Heart left ventricle (tissue), 16 donors: ENCODE measurements at regions not wholly inside any gene's neighbourhood (a gene's known extent, or its start where the extent isn't known, plus 50 kb on each side); places are given as distances from the start of the nearest gene placed in this dataset.

Experiments
- ATAC-seq, 4 donors: fragments of 200-7000 bp; cut with Tn5 transposase; one replicate each; pipeline ENCODE4 v1.9.1; 2020 to 2022; ENCODE audit warnings: moderate library complexity in 4 of 4, mild to moderate bottlenecking in 3 of 4, moderate number of reproducible peaks in 1 of 4
- DNase-seq, 5 donors: peaks; one replicate each; pipeline ENCODE4 v3.0.0-alpha.2; 2020
- H3K27ac ChIP-seq, 12 donors: fragments of 200-600 bp; sonication (generic) in 4 of 12; one replicate each; pipeline versions ENCODE4 v1.5.0 to v1.8.0; 2016 to 2022; ENCODE audit warnings: mild to moderate bottlenecking in 2 of 12
- H3K27me3 ChIP-seq, 9 donors: fragments of 200-600 bp; sonication (generic) in 2 of 9; one replicate each; pipeline versions ENCODE4 v1.5.1 to v1.8.0; 2016 to 2022; ENCODE audit warnings: mild to moderate bottlenecking in 3 of 9
- H3K36me3 ChIP-seq, 9 donors: fragments of 200-600 bp; sonication (generic) in 2 of 9; one replicate each; pipeline versions ENCODE4 v1.5.0 to v1.8.0; 2018 to 2022; ENCODE audit warnings: mild to moderate bottlenecking in 2 of 9
- H3K4me1 ChIP-seq, 12 donors: fragments of 200-600 bp; sonication (generic) in 4 of 12; one replicate each; pipeline versions ENCODE4 v1.5.0 to v1.8.0; 2016 to 2022; ENCODE audit warnings: mild to moderate bottlenecking in 3 of 12
- H3K4me3 ChIP-seq, 12 donors: fragments of 200-600 bp; sonication (generic) in 4 of 12; one replicate each; pipeline versions ENCODE4 v1.5.0 to v1.8.0; 2017 to 2022; ENCODE audit warnings: mild to moderate bottlenecking in 9 of 12, moderate library complexity in 4 of 12
- H3K9me3 ChIP-seq, 12 donors: fragments of 200-600 bp; sonication (generic) in 4 of 12; one replicate each; pipeline versions ENCODE4 v1.5.0 to v1.8.0; 2016 to 2022; ENCODE audit warnings: mild to moderate bottlenecking in 1 of 12
- CTCF ChIP-seq, 12 donors: fragments of 200-600 bp; sonication (generic) in 4 of 12; IDR thresholded peaks; one replicate each; pipeline versions ENCODE4 v1.5.0 to v1.8.0; 2018 to 2022; ENCODE audit warnings: antibody characterized with exemption in 12 of 12, mild to moderate bottlenecking in 5 of 12
- POLR2A ChIP-seq, 2 donors: fragments of 450-650 bp; IDR thresholded peaks; one replicate each; pipeline ENCODE4 v1.6.1; 2017; ENCODE audit warnings: antibody characterized with exemption in 2 of 2, mild to moderate bottlenecking in 2 of 2, moderate library complexity in 2 of 2
- WGBS, 4 donors: extraction: QIAGEN DNeasy Blood & Tissue Kit in 2 of 4; methylation state at CpG; one replicate each; pipeline versions ENCODE4 v1.1.5 to v1.1.7; 2013 to 2018; 5-methylcytosine and 5-hydroxymethylcytosine counted together
- intact Hi-C, 10 donors: fragments of 100-400 bp; cut with DNase I; formaldehyde crosslinking; loops; one replicate each; pipeline versions ENCODE4 v1.11.1 to v1.14.2; 2022
- donor health status: ischemic (EF 13 %, LVEDD 7.1; RV severe dilation, severe dysfunction).
- donor health status: healthy with polysubstance abuse.
- donor health status: DM: no; HTN: yes; CAD: no.
- donor health status: DM: no; HTN: no; CAD: no.
- donor health status: ischemic (EF 25% LVEDD 6.9; RV normal size, moderate dysfunction).
- donor health status: ischemic (EF 25% LVEDD 5.7; RV mildly dilated, moderate dysfunction).
- donor health status: healthy.
- donor health status: DM: yes; HTN: yes; CAD: no.
- donor health status: ischemic (EF 35%, LVEDD 5.7; RV mildly dilated, moderate dysfunction).
- donor health status: nonischemic (EF 11% LVEDD 7.7; RV severe dilation, severe dysfunction).
- donor health status: DM: yes; HTN: yes; CAD: no.
- donor health status: PGD.
- donor health status: ischemic (EF 29% LVEDD 5.4; RV normal size, mild dysfunction).
- donor health status: nonischemic (EF 23%, LVEDD 6.1; RV moderate dilation, normal function).

- WGBS, 4 donors, result 77 to 88% (median 82%) methylated on average over 4 of the region's 4 CpGs
- no peak for TF ChIP-seq CTCF (IDR thresholded peaks at IDR 0.05)
- no peak for TF ChIP-seq POLR2A (IDR thresholded peaks at IDR 0.05)
- no peaks in the 10 kb centered on the region for H3K27me3 ChIP-seq
- ATAC-seq (no peak), DNase-seq (no peak)
- H3K36me3 ChIP-seq, result no peaks in the 10 kb centered on the region
- intact Hi-C loops, result no loop called here
- H3K9me3 ChIP-seq, result no peaks in the 10 kb centered on the region
- no peaks in the 10 kb centered on the region for H3K4me1 ChIP-seq
- H3K4me3 ChIP-seq, result no peak overlapping the region
- H3K27ac ChIP-seq, result no peak overlapping the region
These were observed 414.8 kb upstream of the MGAT4C start for GRCh38 chr12:86670986-86671385.

- Histone ChIP-seq H3K36me3 (no peaks in the 10 kb centered on the region), H3K27ac (no peak overlapping the region), H3K4me1 (no peaks in the 10 kb centered on the region), H3K9me3 (no peaks in the 10 kb centered on the region), H3K4me3 (no peak overlapping the region), H3K27me3 (no peaks in the 10 kb centered on the region)
- no peak for TF ChIP-seq CTCF (IDR thresholded peaks at IDR 0.05)
- DNase-seq, result no peak
- intact Hi-C loops, result no loop called here
- WGBS, 4 donors, result 78 to 86% (median 82%) methylated on average over 2 to 3 of the region's 3 CpGs
- no peak for ATAC-seq
These were observed 412.8 kb upstream of the MGAT4C start for GRCh38 chr12:86669010-86669409.

- Histone ChIP-seq H3K4me3 (no peak overlapping the region), H3K36me3 (no peaks in the 10 kb centered on the region)
- no peak for ATAC-seq
These were observed 410.1 kb upstream of the MGAT4C start for GRCh38 chr12:86666316-86666715.

GRCh38 chr12:86663716-86664115 is 407.5 kb upstream of the MGAT4C start:
- no peak overlapping the region for H3K27ac ChIP-seq
- H3K4me3 ChIP-seq, result no peak overlapping the region
- TF ChIP-seq POLR2A (IDR thresholded peaks at IDR 0.05) (no peak), CTCF (IDR thresholded peaks at IDR 0.05) (no peak)
- H3K9me3 ChIP-seq, result no peaks in the 10 kb centered on the region
- H3K4me1 ChIP-seq, result no peaks in the 10 kb centered on the region
- H3K27me3 ChIP-seq, result no peaks in the 10 kb centered on the region
- ATAC-seq (no peak), DNase-seq (no peak)
- H3K36me3 ChIP-seq, result no peaks in the 10 kb centered on the region
- intact Hi-C loops, result no loop called here

More at GRCh38 chr12:86666316-86666715, 410.1 kb upstream of the MGAT4C start:
- H3K9me3 ChIP-seq, result no peaks in the 10 kb centered on the region
- DNase-seq, result no peak
- no peaks in the 10 kb centered on the region for H3K27me3 ChIP-seq
- H3K27ac ChIP-seq, result no peak overlapping the region
- no peaks in the 10 kb centered on the region for H3K4me1 ChIP-seq
- no peak for TF ChIP-seq CTCF (IDR thresholded peaks at IDR 0.05)
- TF ChIP-seq POLR2A (IDR thresholded peaks at IDR 0.05), result no peak
- intact Hi-C loops, result no loop called here
